Hepatocyte (in vitro differentiated cells): ENCODE measurements at regions not wholly inside any gene's neighbourhood (a gene's known extent, or its start where the extent isn't known, plus 50 kb on each side); places are given as distances from the start of the nearest gene placed in this dataset.

ENCODE experiments used
- CTCF ChIP-seq: fragments of 200-600 bp; sonication (generic); IDR thresholded peaks from 2 replicates; pipeline ENCODE4 v1.5.1; 2016; ENCODE audit warnings: antibody characterized with exemption, mild to moderate bottlenecking; ENCODE audit not compliant: poor library complexity
- EZH2 ChIP-seq: fragments of 200-600 bp; sonication (generic); IDR thresholded peaks from 2 replicates; pipeline ENCODE4 v1.6.1; 2016; ENCODE audit warnings: antibody characterized with exemption, mild to moderate bottlenecking, borderline replicate concordance
- EZH2phosphoT487 ChIP-seq: fragments of 200-600 bp; sonication (generic); IDR thresholded peaks from one replicate; pipeline ENCODE4 v1.6.1; 2018; ENCODE audit warnings: antibody characterized with exemption, mild to moderate bottlenecking, low read depth, moderate library complexity; ENCODE audit not compliant: unreplicated experiment, severe bottlenecking

GRCh38 chr2:14560716-14561115 lies 71.8 kb upstream of the LRATD1 start:
- no peak for TF ChIP-seq CTCF
- TF ChIP-seq EZH2, result no peak
- TF ChIP-seq EZH2phosphoT487, result no peak
